HG03045 (cell line): ENCODE measurements at regions not wholly inside any gene's neighbourhood (a gene's known extent, or its start where the extent isn't known, plus 50 kb on each side); places are given as distances from the start of the nearest gene placed in this dataset.

Experiments
- ATAC-seq: cut with Tn5 transposase; IDR thresholded peaks from one replicate; pipeline ENCODE4 v1.9.1; 2021; ENCODE audit warnings: mild to moderate bottlenecking, moderate library complexity; ENCODE audit not compliant: unreplicated experiment

GRCh38 chr3:31137718-31138465 is 243.4 kb upstream of the GADL1 start:
- ATAC-seq: no peak

GRCh38 chr3:31140470-31140869 is 246.0 kb upstream of the GADL1 start:
- ATAC-seq: no peak

- ATAC-seq: no peak
Observed at GRCh38 chr3:31142139-31142538, 247.7 kb upstream of the GADL1 start.

DNA sequence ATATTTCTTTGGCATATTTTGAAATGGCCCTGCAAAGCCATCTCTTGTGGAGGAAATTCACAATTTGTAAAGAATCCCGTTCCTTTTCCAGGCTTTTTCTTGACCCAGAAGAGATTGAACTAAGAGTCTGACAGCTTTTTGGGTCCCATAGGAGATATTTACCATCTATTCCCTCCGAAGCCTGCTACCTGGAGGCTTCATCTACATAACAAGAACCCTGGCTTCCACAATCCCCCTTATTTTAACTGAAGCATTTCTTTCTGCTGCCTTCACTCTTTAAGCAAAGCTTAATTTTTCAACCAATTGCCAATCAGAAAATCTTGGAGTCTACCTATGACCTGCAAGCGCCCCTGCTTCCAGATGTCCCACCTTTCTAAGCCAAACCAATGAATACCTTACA is 248.1 kb upstream of the GADL1 start:
- ATAC-seq: no peak

GRCh38 chr3:31145062-31145461 is 250.6 kb upstream of the GADL1 start:
- ATAC-seq: no peak

DNA sequence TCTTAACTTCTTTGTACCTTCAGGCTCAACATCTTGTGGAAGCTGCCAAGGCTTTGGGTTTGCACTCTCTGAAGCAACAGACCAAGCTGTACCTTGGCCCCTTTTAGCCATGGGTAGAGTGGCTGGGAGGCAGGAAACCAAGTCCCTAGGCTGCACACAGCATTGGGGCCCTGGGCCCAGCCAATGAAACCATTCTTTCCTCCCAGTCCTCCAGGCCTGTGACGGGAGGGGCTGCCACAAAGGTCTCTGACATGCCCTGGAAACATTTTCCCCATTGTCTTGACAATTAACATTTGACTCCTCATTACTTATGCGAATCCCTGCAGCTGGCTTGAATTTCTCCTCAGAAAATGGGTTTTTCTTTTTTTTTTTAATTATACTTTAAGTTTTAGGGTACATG is 253.1 kb upstream of the GADL1 start:
- ATAC-seq: no peak

DNA sequence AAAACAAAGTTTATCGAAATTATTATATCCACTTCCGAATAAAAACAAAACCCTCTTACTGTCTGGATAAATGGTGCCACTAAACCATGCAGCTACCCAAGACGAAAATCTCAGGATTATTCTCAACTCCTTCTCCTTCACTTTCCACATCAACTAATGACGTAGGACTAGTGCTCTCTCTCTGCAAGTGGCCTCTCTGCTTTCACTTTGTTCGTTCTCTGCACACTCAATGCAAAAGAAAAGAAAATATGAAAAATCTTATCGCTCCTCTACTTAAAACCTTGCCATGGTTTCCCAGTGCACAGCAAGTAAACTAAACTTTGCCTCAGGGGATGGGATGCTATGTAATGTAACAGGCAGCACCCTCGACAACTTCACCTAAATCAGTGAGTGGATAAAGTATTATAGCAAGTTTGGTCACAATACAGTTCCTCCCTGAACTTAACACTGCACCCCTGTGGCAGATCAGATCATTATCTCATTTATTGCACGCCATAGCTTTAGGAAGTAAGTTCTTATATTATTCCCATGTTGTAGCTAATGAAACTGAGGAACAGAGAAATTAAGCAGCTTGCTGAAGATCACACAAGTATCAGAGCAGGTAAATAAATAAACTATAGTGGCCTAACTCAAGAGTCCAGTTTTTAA is 262.7 kb upstream of the GADL1 start:
- no peak for ATAC-seq

GRCh38 chr3:31157893-31158620 is 263.6 kb upstream of the GADL1 start:
- ATAC-seq: no peak

DNA sequence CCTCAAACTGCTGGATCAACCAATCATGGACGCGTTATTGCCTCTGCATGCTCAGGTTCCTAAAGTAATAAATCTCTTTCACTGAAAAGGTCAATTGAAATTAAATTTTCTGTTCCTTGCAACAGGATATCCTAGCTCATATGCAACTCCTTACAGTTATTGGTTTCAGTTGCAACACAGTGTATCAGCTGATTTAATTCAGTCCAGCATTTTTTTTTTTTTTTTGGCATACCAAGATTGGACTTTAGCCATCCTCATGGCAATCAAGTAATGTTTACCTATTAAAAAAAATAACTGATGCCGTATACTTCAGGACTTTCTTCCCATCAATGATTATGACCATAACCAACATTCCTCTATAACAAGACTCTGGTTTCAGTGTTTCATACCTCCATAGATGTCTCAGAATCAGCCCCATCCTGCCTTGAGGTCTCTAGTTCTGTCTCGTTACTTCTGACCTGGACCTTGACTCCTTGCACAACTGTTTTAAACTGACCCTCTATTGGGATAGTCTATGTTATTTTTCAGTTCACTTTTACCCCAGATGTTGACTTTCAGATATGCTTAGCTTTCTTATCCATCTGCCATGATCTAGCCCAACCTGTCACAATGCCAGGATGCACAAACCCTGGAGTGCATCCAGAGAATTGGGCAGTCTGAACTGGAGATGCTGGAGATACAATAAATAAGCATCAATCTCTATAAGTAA is 265.0 kb upstream of the GADL1 start:
- no peak for ATAC-seq

GRCh38 chr3:31161889-31162288 is 267.4 kb upstream of the GADL1 start:
- ATAC-seq: no peak

- ATAC-seq: no peak
Observed at GRCh38 chr3:31164381-31164780, 269.9 kb upstream of the GADL1 start.

- ATAC-seq: no peak
Observed at GRCh38 chr3:31165399-31165860, 271.0 kb upstream of the GADL1 start.

GRCh38 chr3:31166249-31166885 is 271.9 kb upstream of the GADL1 start:
- no peak for ATAC-seq

DNA sequence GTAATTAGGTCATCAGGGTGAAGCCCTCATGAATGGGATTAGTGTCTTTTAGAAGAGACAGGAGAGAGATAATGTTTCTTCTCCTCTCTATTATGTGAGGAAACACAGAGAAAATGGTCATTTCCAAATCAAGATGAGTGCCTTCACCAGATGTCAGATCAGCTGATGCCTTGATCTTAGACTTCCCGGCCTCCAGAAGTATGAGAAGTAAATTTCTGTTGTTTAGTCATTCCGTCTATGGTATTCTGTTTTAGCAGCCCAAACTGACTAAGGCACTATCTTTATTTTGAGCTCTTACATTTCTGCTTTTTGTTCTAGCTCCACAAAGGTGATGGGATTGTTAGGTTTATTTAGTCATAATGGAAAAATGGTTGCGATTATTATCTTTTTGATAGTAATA is 273.2 kb upstream of the GADL1 start:
- no peak for ATAC-seq

DNA sequence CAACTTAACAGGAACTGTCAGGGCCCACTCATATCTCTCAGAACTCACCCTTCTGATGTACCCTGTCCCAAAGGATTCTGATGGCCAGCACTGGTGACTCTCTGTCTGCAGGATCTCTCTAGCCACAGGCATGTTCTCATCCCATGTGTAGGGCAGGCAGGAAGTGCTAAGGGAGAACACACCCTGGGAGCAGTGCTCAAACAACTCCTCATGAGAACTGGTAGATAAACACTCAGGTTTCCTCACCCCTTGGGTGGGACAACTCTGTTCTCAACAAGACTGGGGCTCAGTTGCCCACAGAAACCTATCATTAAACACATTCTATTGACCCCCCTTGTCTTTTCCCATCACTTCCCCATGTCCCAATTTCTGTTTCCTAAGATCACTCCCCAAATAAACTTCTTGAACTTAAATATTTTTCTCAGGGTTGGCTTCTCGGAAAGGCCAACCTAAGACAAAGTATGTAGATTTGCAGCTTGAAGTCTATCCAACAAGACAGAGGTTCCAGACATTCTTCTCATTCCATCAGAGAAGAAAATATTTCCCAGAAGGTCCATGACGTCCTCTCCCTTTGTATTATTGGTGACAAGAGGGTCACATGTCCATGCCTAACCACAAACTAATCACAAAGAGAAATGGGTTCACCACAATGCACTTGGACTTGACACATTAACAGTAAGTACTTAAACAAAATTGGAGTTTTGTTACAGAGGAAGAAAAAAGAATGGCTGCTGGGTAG is 276.6 kb upstream of the GADL1 start:
- no peak for ATAC-seq

GRCh38 chr3:31172336-31172735 is 277.9 kb upstream of the GADL1 start:
- ATAC-seq: no peak

DNA sequence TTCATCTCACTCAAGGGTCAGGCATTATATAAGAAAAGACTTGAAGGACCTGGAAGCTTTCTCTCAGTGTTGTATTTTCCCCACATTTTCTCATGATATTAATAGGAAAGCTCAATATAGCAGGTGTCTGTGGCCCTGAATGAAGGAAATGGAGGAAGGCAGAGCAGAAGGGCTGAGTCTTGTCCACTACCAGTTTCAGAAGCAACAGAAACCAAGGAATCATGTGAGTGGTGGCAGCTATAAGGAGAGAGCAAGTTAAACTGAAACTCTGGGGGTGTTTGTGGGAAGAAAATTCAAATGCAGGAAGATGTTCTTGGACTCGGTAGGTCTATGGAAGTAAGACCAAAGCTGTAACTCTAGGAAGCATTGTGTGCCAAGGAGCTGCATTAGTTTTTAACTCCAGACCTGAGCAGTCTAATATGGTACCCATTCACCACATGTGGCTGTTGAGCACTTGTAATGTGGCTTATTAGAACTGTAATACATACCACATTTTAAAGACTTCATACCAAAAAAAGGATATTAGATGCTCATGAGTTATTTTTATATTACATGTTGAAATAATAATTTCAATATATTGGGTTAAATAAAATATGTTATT is 278.8 kb upstream of the GADL1 start:
- no peak for ATAC-seq

GRCh38 chr3:31174079-31174478 is 279.6 kb upstream of the GADL1 start:
- no peak for ATAC-seq

DNA sequence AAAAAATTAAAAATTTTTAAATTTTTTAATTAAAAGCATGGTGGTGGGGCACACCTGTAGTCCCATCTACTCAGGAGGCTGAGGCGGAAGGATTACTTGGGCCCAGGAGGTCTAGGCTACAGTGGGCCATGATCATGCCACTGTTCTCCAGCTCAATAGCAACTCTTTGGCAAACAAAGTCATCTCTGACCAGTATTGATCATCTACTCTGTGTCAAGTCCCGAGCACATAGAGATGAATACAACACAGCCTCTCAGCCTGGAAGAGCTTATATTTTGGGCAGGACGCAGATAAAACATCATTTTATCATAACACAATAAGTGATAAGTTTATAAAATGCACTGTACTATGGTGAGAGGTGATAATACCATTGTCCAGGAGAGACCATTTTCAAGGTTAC is 281.6 kb upstream of the GADL1 start:
- no peak for ATAC-seq

DNA sequence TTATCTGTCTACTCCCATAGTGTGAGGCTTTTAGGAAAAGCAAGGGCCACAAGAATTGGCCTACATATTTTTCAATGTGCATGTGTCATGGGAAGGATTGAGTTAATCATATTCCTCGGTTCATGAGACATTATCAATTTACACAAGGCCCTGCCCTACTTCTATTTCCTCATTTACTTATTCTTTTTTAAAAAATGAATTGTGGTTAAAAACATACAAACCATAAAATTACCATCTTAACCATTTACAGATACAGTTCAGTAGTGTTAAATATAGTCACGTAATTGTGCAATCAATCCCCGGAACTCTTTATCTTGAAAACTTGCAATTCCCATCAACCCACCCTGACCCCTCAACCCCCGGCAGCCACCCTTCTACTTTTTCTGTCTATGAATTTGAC is 284.0 kb upstream of the GADL1 start:
- no peak for ATAC-seq
